Cardiac muscle cell (in vitro differentiated cells and primary cell): ENCODE measurements at regions not wholly inside any gene's neighbourhood (a gene's known extent, or its start where the extent isn't known, plus 50 kb on each side); places are given as distances from the start of the nearest gene placed in this dataset.

Experiments
- DNase-seq, 2 donors: peaks; one replicate each; pipeline versions ENCODE4 v3.0.0 to v3.0.0-alpha.2; 2010 to 2017; ENCODE audit warnings: low read depth in 1 of 2, low spot score in 1 of 2
- H3K27ac ChIP-seq: fragments of 200-600 bp; sonication (generic); 2 replicates; pipeline ENCODE4 v1.5.1; 2016
- H3K27me3 ChIP-seq: fragments of 200-600 bp; sonication (generic); 2 replicates; pipeline ENCODE4 v1.6.0; 2016; ENCODE audit warnings: control low read depth
- H3K36me3 ChIP-seq: fragments of 200-600 bp; sonication (generic); 2 replicates; pipeline ENCODE4 v1.5.1; 2016; ENCODE audit warnings: control low read depth
- H3K4me1 ChIP-seq: fragments of 200-600 bp; sonication (generic); 2 replicates; pipeline ENCODE4 v1.8.1; 2017; ENCODE audit warnings: low read depth, mild to moderate bottlenecking, mixed run types
- H3K4me3 ChIP-seq: fragments of 200-600 bp; sonication (generic); 2 replicates; pipeline ENCODE4 v1.5.1; 2016; ENCODE audit warnings: mild to moderate bottlenecking
- H3K9me3 ChIP-seq: fragments of 200-600 bp; sonication (generic); 2 replicates; pipeline ENCODE4 v1.5.1; 2017; ENCODE audit warnings: low read depth, mild to moderate bottlenecking, control low read depth
- CTCF ChIP-seq: IDR thresholded peaks from 2 replicates; pipeline ENCODE4 v1.5.1; 2012; ENCODE audit warnings: low read depth, mild to moderate bottlenecking, low read length

- no peak for TF ChIP-seq CTCF
- DNase-seq: no peak
- no peaks in the 10 kb centered on the region for H3K9me3 ChIP-seq
- no peaks in the 10 kb centered on the region for H3K4me1 ChIP-seq
- no peak overlapping the region for H3K27ac ChIP-seq
- no peaks in the 10 kb centered on the region for H3K27me3 ChIP-seq
- H3K4me3 ChIP-seq: no peak overlapping the region
- no peaks in the 10 kb centered on the region for H3K36me3 ChIP-seq
Observed at GRCh38 chr7:25427721-25428120, 199.4 kb upstream of the NPVF start.

DNA sequence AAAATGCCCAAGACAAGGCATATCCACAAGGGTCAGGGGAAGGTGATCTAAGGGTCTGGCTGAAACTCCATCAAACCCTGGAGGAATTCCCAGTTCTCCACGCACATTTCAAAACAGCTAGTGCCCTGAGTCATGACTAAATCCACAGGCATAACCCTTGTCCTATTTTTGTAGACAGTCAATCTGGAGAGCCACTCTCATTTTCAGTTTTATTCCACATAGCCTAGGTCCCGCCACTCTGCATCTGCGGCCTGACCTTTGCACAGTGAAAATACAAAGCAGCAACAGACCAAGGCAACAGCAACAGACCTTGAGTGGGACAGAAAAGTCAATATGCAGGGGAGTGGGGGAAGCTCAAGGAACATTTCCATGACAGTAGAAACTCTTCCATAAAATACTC, 201.4 kb upstream of the NPVF start:
- DNase-seq: peak in 1 of 2 donors; percentile 52
- no peak for TF ChIP-seq CTCF
- Histone ChIP-seq H3K4me1 (no peaks in the 10 kb centered on the region), H3K4me3 (no peak overlapping the region), H3K27me3 (no peaks in the 10 kb centered on the region), H3K36me3 (no peaks in the 10 kb centered on the region), H3K9me3 (no peaks in the 10 kb centered on the region), H3K27ac (no peak overlapping the region)

GRCh38 chr7:25430200-25430931, 202.1 kb upstream of the NPVF start:
- Histone ChIP-seq H3K27ac (no peak overlapping the region), H3K36me3 (no peaks in the 10 kb centered on the region), H3K4me1 (no peaks in the 10 kb centered on the region), H3K4me3 (no peak overlapping the region), H3K9me3 (no peaks in the 10 kb centered on the region), H3K27me3 (no peaks in the 10 kb centered on the region)
- no peak for DNase-seq
- TF ChIP-seq CTCF: no peak

GRCh38 chr7:25431956-25432450, 203.7 kb upstream of the NPVF start:
- H3K4me1 ChIP-seq: no peaks in the 10 kb centered on the region
- no peaks in the 10 kb centered on the region for H3K36me3 ChIP-seq
- H3K27ac ChIP-seq: no peak overlapping the region
- no peak for DNase-seq
- H3K9me3 ChIP-seq: no peaks in the 10 kb centered on the region
- no peaks in the 10 kb centered on the region for H3K27me3 ChIP-seq
- TF ChIP-seq CTCF: no peak
- H3K4me3 ChIP-seq: no peak overlapping the region

DNA sequence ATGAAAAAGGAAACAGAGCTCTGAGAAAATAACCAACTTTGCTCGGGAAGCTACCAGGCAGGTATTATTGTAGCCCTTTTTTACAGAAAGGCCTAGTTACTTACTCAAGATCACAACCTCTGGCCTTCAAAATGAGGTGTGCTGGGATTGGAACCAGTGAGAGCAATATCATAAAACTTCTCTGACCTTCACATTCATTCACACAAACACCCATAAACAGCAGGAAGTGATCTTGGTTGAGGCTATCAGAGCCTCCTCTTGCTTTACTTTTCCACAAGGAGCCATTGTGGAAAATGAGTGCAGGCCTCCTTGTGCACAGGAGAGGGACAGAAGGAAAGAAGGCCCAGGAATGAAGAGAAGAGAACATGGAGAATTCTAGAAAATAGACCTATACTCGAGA, 204.5 kb upstream of the NPVF start:
- Histone ChIP-seq H3K27ac (no peak overlapping the region), H3K4me1 (no peaks in the 10 kb centered on the region), H3K27me3 (no peaks in the 10 kb centered on the region), H3K36me3 (no peaks in the 10 kb centered on the region), H3K9me3 (no peaks in the 10 kb centered on the region), H3K4me3 (no peak overlapping the region)
- DNase-seq: no peak
- TF ChIP-seq CTCF: no peak
